HG02884 (cell line): ENCODE measurements at regions not wholly inside any gene's neighbourhood (a gene's known extent, or its start where the extent isn't known, plus 50 kb on each side); places are given as distances from the start of the nearest gene placed in this dataset.
"Not testable (repeated sequence)": the region's sequence is repeated elsewhere in the genome, so short reads cannot be mapped to it uniquely, and the experiment has no call there.

Experiments
- ATAC-seq: cut with Tn5 transposase; IDR thresholded peaks from one replicate; pipeline ENCODE4 v1.9.1; 2021; ENCODE audit warnings: mild to moderate bottlenecking, moderate library complexity; ENCODE audit not compliant: unreplicated experiment

GRCh38 chr13:86253497-86253896 lies 454.3 kb upstream of the SLITRK6 start:
- ATAC-seq, result not testable (repeated sequence)

GRCh38 chr13:86255820-86256219 lies 456.6 kb upstream of the SLITRK6 start:
- not testable (repeated sequence) for ATAC-seq

GRCh38 chr13:86269511-86269910 lies 470.3 kb upstream of the SLITRK6 start:
- ATAC-seq, result no peak

- ATAC-seq, result peak; percentile 66
Observed at GRCh38 chr13:86282442-86282841, 483.2 kb upstream of the SLITRK6 start.

- no peak for ATAC-seq
Observed at GRCh38 chr13:86283031-86283430, 483.8 kb upstream of the SLITRK6 start.

GRCh38 chr13:86298725-86299124 lies 499.5 kb upstream of the SLITRK6 start:
- ATAC-seq, result no peak

- ATAC-seq, result no peak
Observed at GRCh38 chr13:86299128-86299527, 499.9 kb upstream of the SLITRK6 start.

- ATAC-seq, result no peak
Observed at GRCh38 chr13:86309881-86310280, 510.7 kb upstream of the SLITRK6 start.

- ATAC-seq, result no peak
Observed at GRCh38 chr13:86313421-86313820, 514.2 kb upstream of the SLITRK6 start.

GRCh38 chr13:86318450-86318849 lies 519.2 kb upstream of the SLITRK6 start:
- no peak for ATAC-seq

- ATAC-seq, result no peak
Observed at GRCh38 chr13:86324191-86324590, 525.0 kb upstream of the SLITRK6 start.

- no peak for ATAC-seq
Observed at GRCh38 chr13:86355301-86355700, 556.1 kb upstream of the SLITRK6 start.

GRCh38 chr13:86357106-86357505 lies 557.9 kb upstream of the SLITRK6 start:
- no peak for ATAC-seq

GRCh38 chr13:86363749-86364148 lies 564.5 kb upstream of the SLITRK6 start:
- ATAC-seq, result not testable (repeated sequence)

GRCh38 chr13:86368924-86369323 lies 569.7 kb upstream of the SLITRK6 start:
- ATAC-seq, result no peak

- ATAC-seq, result no peak
Observed at GRCh38 chr13:86377451-86377850, 578.2 kb upstream of the SLITRK6 start.

GRCh38 chr13:86378628-86379027 lies 579.4 kb upstream of the SLITRK6 start:
- no peak for ATAC-seq

- no peak for ATAC-seq
Observed at GRCh38 chr13:86383151-86383550, 583.9 kb upstream of the SLITRK6 start.

GRCh38 chr13:86383561-86383960 lies 584.3 kb upstream of the SLITRK6 start:
- no peak for ATAC-seq

GRCh38 chr13:86397635-86398034 lies 598.4 kb upstream of the SLITRK6 start:
- no peak for ATAC-seq

GRCh38 chr13:86399572-86399971 lies 600.4 kb upstream of the SLITRK6 start:
- ATAC-seq, result no peak

GRCh38 chr13:86402500-86402899 lies 603.3 kb upstream of the SLITRK6 start:
- no peak for ATAC-seq

- no peak for ATAC-seq
Observed at GRCh38 chr13:86403181-86403580, 604.0 kb upstream of the SLITRK6 start.
